H1 (cell line): ENCODE measurements at regions not wholly inside any gene's neighbourhood (a gene's known extent, or its start where the extent isn't known, plus 50 kb on each side); places are given as distances from the start of the nearest gene placed in this dataset.

Source experiments
- CTCF ChIP-seq, 3 experiments: IDR thresholded peaks; 1 replicate in 2 of 3; 2 replicates in 1 of 3; pipeline versions ENCODE4 v1.5.1 to v1.6.1; 2011; ENCODE audit warnings: low read length in 3 of 3, mild to moderate bottlenecking in 3 of 3, inconsistent platforms in 2 of 3, low read depth in 1 of 3, moderate library complexity in 1 of 3; ENCODE audit not compliant: insufficient read depth in 1 of 3; ENCODE audit errors: control extremely low read depth in 1 of 3
- JUN ChIP-seq: IDR thresholded peaks from 2 replicates; pipeline ENCODE4 v1.6.1; 2011; ENCODE audit warnings: low read depth, mild to moderate bottlenecking, improper control_type of control experiment, low read length
- SP2 ChIP-seq: IDR thresholded peaks from 2 replicates; pipeline ENCODE4 v1.6.1; 2012; ENCODE audit warnings: mild to moderate bottlenecking, low read length, inconsistent platforms
- TF ChIP-seq, protein P1 (sequence below): IDR thresholded peaks from 2 replicates; pipeline ENCODE4 v1.6.1; 2012; ENCODE audit warnings: inconsistent platforms
- TF ChIP-seq, protein P2 (sequence below): IDR thresholded peaks from 2 replicates; pipeline ENCODE4 v1.6.1; 2012; ENCODE audit warnings: low read length, inconsistent platforms

DNA sequence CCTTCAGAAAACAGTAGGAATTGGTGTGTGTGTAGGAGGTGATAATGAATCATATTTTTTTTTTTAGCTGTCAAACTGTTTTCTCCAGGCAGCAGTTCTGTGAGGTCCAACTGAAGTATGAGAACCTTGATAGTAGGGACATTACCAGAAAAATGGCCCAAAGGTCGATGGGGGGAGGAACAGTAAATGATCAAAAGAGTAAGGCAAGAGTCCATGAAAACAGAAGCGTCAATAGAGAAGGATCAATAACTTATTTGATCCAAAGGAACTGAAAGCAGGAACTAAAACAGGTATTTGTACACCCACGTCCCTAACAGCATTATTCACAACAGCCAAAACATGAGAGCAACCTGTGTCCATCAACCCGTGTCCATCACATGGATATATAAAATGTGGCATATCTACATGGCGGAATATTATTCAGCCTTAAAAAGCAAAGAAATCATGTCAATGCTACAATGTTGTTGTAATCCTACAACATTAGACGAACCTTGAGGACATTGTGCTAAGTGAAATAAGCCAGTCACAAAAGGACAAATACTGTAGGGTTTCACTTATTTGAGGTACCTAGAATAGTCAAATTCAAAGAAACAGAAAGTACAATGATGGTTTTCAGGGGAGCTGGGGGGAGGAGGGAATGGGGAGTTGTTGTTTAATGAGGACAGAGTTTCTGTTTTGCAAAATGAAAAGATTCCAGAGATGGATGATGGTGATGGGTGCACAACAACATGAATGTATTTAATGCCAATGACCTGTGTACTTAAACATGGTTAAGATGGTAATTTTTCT lies 214.0 kb upstream of the KLF14 start (continued):
- TF ChIP-seq SP2 = no peak
- TF ChIP-seq, protein P1, sequence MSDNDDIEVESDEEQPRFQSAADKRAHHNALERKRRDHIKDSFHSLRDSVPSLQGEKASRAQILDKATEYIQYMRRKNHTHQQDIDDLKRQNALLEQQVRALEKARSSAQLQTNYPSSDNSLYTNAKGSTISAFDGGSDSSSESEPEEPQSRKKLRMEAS = no peak
- no peak for TF ChIP-seq CTCF (IDR thresholded peaks at IDR 0.05; ENCODE audit: control extremely low read depth in 1 of 3, insufficient read depth in 1 of 3, low read depth in 1 of 3, low read length in 3 of 3)
- TF ChIP-seq, protein P2, sequence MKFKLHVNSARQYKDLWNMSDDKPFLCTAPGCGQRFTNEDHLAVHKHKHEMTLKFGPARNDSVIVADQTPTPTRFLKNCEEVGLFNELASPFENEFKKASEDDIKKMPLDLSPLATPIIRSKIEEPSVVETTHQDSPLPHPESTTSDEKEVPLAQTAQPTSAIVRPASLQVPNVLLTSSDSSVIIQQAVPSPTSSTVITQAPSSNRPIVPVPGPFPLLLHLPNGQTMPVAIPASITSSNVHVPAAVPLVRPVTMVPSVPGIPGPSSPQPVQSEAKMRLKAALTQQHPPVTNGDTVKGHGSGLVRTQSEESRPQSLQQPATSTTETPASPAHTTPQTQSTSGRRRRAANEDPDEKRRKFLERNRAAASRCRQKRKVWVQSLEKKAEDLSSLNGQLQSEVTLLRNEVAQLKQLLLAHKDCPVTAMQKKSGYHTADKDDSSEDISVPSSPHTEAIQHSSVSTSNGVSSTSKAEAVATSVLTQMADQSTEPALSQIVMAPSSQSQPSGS = no peak
- no peak for TF ChIP-seq JUN
